ENCODE measurements at regions not wholly inside any gene's neighbourhood (a gene's known extent, or its start where the extent isn't known, plus 50 kb on each side); places are given as distances from the start of the nearest gene placed in this dataset.

DNA sequence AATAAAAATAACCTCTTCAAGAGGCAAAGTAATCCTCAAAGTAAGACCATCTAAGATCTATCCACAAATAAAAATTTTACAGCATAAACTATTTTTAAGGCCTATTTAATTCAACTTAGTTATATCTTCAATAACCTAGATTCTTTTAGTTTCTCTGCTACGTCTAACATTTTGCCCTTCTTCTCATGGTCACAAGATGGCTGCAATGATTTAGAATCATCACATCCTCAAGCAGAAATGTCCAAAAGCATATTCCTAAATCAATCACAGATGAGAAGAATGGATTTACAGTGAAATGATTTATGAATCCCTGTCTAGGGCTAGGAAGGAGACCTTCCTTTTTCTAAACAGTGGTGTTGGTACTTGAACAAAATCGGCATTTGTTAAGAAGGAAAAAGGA, 304.7 kb downstream of the ARHGAP12 start:
- TF ChIP-seq, protein P1, sequence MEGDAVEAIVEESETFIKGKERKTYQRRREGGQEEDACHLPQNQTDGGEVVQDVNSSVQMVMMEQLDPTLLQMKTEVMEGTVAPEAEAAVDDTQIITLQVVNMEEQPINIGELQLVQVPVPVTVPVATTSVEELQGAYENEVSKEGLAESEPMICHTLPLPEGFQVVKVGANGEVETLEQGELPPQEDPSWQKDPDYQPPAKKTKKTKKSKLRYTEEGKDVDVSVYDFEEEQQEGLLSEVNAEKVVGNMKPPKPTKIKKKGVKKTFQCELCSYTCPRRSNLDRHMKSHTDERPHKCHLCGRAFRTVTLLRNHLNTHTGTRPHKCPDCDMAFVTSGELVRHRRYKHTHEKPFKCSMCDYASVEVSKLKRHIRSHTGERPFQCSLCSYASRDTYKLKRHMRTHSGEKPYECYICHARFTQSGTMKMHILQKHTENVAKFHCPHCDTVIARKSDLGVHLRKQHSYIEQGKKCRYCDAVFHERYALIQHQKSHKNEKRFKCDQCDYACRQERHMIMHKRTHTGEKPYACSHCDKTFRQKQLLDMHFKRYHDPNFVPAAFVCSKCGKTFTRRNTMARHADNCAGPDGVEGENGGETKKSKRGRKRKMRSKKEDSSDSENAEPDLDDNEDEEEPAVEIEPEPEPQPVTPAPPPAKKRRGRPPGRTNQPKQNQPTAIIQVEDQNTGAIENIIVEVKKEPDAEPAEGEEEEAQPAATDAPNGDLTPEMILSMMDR (IDR thresholded peaks at IDR 0.05): no peak
- TF ChIP-seq ZFX (IDR thresholded peaks at IDR 0.05; ENCODE audit: borderline replicate concordance): no peak
